ENCODE measurements at regions not wholly inside any gene's neighbourhood (a gene's known extent, or its start where the extent isn't known, plus 50 kb on each side); places are given as distances from the start of the nearest gene placed in this dataset.

- DNase-seq: no peak
Measured at GRCh38 chr22:23405366-23405851, 174.7 kb downstream of the IGLL1 start.

DNA sequence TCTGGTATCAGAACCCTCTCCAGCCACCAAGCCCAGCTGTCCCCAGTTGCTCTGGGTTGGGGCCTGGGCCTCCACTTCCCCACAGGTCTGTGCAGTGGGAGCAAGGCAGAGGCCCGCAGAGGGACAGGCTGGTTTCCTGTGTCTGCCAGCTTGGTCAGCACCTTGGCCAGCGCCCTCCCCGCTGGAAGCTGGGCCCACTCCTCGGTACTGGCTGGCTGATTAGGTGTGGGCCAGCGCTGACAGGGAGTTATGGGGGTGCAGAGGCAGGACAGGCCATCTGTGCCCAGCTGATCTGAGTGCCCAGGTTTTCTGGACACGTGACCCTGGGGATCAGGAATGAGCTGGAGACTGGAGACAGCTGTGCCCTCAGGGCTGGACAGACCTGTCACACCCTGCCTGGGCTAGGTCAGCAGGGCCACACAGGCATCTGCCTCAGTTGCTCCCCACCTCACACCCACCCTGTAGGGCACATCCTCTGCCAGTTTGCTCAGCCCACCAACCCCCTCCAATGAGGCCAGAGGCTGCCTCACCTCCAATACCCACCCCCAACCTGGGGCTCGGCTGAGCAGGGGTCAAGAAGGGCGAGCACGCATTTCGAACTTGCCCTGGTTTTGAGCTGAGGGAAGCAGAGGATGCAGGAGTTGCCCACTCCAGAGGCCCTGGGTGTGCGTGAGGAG is 175.3 kb downstream of the IGLL1 start:
- DNase-seq: no peak

- no peak for DNase-seq
Measured at GRCh38 chr22:23403720-23404688, 176.1 kb downstream of the IGLL1 start.

DNA sequence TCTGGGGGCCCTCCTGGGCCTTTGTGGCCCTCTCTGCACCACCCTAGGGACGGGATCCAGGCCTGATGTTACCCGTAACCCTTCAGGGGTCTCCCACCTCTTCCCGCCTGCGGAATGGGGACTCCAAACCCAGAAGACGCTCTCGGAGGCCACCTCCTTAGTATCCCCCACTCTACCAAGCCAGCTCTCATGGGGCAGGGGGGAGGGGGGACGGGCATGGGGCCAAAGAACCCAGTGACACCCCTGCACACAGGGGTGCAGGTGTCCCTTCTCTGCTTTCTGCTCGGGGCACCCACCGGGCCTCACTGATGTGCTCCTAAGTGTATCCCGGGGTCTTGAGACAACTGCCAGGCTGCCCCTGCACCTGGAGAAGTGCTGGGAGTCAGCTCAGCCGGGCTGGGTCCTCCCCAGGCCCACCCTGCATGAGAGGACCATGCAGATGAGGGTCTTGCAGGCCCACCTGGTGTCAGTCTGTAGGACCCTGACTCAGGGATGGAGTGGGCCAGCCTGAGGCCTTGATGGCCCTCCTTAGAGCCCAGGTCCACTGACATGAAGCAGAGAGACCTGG is 176.9 kb downstream of the IGLL1 start:
- no peak for DNase-seq

DNA sequence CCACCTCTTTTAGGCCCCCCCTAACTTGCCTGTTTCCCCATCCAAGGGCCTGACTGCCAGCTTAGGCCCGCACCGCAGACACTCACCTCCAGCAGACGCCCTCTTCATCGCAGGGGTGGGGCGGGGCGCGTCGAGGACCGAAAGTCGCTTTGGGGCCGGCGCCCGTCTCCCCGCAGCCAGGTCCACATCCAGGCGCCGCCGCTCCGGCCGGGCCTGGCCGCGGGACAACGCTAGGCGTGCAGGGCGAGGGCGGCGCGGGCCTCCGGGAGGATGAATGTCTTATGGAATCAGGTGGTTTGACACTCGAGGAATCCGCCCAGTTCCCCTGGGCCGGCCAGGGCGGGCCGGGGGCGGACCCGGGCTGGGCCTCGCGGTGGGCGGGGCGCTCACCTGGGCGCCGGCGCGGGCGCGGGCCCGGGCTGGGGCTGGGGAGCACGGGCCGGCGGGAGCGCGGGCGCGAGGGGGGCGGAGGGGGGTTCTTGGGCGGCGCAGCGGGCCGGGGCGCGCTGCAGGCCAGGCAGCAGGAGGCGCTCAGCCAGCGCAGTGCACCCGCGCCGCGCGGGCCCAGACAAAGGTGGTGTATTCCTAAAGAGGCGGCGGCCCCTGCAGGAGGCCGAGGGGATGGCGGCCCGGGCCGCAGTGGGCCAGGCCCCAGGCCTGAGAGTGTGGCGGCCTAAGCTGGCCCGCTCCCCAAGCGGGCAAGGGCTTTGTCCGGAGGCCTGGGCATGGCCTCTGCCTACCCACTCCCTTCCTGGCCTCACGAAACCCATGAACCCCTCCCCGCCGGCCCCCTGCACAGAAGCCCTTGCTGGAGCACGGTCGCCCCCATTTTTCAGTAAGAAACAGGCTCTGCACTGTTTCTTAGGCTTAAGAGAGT is 177.6 kb downstream of the IGLL1 start:
- DNase-seq: peak in 1 of 2 donors; percentile 19

GRCh38 chr22:23401910-23402274 is 178.2 kb downstream of the IGLL1 start:
- DNase-seq: no peak

DNA sequence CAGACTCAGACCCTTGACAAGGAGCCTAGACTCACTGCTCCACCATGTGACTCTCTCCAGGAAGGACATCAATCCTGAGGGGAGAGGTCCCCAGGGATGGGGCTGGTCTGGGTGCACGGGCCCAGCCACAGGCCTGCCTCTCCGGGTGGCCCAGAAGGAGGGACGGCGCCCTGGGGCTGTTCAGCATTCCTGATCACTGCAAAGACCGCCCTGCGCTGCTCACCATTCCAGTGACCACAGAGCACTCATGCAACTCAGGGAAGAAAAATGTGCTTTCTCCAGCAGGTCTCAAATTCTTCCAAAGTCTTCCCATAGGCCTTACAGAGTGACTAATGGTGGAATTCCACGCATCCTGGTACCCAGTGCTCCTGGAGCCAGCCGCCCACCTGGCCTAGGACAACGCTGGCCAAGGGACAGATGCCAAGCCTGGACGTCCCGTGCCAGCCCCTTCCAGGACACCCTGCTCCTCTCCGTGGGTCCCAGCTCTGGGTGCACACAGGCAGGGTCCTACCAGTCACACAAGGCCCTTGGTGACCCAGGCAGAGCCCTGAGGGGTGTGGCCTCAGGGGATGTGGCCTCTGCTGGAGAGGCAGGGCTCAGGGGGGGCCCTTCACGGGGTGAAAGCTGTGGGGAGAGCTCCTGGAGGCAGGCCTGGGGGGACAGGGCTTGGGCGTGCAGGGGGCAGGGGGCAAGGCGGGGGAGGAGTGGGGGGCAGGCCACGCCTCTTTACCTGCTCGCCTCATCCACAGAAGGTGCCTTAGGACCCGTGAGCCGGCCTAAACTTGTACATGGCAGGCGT is 178.8 kb downstream of the IGLL1 start:
- no peak for DNase-seq

GRCh38 chr22:23400286-23400981 is 179.7 kb downstream of the IGLL1 start:
- no peak for DNase-seq

DNA sequence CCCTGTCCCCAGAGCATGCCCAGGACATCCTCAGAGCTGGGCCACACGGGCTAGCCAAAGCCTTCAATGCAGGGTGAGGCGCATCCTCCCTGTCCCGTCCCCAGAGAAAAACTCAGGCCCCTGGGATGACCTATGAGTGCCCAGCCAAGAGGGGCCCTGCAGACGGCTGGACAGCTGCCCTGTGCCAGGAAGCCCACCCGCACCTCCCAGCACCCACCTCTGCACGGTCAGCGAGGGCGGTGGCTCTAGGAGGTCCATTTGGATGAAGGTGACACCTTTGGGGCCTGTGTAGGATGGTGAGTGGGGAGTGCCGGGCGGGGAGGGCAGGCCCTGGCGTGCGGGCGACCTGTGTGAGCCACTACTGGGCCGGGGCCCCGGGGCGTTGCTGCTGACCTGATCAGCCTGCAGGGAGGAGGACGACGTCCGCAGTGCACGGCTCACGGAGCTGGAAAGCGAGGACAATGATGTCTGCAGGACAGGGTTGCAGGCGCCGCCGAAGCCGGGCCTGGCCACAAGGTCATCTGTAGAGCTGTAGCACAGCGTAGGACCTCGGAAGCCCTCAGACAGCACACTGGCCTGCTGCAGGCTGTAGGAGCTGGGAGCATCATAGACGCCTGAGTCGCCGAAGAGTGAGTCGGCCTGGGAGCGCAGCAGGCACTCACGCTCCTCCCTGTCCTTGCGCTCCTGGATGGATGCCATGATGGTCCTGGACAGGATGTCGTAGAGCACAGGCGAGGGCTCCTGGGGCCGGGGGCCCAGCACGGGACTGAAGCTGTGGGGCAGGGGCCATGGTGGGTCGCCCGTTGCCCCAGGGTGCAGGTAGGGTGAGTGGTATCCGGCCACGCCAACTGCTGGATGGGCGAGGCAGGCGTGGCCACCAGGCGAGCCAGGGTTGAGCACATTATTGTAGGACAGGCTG is 180.5 kb downstream of the IGLL1 start:
- no peak for DNase-seq

- DNase-seq: no peak
Measured at GRCh38 chr22:23398701-23399366, 181.3 kb downstream of the IGLL1 start.

- no peak for DNase-seq
Measured at GRCh38 chr22:23397613-23398567, 182.2 kb downstream of the IGLL1 start.

DNA sequence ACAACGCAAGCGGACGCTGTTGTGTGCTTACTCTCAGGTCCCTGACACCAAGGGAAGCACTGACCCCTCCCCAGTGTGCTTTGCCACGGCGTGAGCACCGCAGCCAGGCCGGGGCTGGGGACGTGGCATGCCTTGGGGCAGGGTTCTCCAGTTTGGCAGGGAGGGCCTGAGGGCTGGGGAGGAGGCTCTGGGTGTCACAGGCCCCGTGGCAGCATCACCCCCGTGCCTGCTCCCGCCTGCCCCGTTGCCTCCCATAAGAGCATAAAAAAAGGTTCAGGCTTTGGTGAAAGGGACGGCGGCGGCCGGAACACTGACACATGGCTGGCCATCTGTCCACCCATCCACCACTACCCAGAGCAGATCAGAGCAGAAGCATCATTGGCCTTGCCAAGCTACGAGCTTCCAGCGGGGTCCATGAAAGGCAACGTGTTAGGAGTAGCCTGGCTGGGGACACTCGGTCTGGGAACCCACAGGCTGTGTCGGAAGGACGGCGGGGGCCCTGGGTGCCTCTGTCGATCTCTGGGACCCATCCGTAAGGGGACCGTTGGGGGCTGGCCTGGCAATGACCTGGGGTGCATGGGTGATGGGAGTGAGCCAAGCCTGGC is 183.0 kb downstream of the IGLL1 start:
- DNase-seq: no peak

DNA sequence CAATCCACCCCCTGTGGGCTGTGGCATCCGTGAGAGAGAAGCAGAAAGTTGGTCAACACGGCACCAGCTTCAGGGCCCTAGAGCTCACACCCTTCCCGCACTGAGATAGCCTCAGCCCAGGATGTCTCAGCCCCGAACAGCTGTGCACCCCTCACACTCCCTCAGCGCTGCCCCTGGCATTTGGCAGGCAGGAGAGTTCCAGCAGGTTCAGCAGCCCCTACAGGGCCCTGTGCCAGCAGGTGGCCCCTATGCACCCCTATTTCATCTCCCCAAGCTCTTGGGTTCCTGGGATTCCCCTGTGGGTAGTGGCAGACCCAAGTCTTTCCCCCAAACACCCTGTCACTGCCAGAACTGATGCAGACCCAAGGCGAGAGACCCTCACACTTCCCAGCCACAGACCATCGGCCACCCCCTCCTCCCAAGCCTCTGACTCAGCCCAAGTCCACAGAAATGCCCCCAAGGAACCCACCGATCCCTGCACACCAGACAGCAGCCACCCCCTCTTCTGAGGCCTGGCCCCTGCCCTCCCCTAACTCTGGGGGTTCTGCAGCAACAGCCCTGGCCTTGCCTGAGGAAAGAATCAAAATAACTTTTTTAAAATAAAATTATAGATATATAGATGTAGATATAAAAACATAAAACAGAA is 183.6 kb downstream of the IGLL1 start:
- no peak for DNase-seq

- no peak for DNase-seq
Measured at GRCh38 chr22:23395530-23396361, 184.3 kb downstream of the IGLL1 start.

DNA sequence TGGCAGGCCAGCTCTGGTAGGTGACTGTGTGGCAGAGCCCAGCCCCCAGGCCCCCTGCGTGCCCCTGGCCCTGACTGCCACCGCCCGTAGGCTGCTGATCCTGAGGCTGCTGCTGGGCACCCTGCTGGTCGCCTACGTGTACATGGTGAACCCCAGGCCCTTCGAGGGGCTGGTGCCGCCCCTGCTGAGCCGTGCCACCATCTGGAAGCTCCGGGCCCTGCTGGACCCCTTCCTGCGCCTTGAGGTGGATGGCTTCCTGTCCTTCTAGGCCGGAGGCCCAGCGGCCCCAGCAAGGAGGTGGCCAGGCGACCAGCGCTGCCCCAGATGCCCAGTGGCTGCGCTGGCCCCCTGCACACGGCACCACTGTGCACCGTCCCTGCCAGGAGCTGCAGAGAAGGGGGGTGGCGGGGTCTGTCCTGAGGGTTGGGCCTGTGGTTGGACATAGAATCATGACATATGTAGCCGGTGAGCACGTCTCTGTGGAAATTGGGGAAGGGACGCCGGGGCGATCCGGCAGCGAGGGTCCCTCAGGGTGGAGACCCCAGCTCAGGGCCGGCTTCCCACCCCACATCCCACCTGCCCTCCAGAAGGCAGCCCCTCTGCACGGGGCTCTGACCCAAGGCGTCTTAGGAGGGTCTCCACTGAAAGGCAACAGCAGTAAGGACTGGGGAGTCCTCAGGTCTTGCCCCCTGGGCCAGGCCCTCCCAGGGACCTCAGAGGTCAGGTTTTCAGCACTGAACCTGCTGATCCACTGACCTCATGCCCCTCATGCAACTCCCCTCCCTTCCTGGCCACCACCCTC is 185.4 kb downstream of the IGLL1 start:
- DNase-seq: no peak
